KMS-11 (cell line): ENCODE measurements at regions not wholly inside any gene's neighbourhood (a gene's known extent, or its start where the extent isn't known, plus 50 kb on each side); places are given as distances from the start of the nearest gene placed in this dataset.

Source experiments
- H2AFZ ChIP-seq: fragments of 200-600 bp; sonication (generic); 2 replicates; pipeline ENCODE4 v1.6.1; 2016; ENCODE audit warnings: antibody characterized with exemption, mixed run types, low read depth
- H3K27ac ChIP-seq: fragments of 200-600 bp; sonication (generic); 2 replicates; pipeline ENCODE4 v1.6.1; 2016; ENCODE audit warnings: mild to moderate bottlenecking, mixed run types
- H3K27me3 ChIP-seq: fragments of 200-600 bp; sonication (generic); 2 replicates; pipeline ENCODE4 v1.6.1; 2017; ENCODE audit warnings: mild to moderate bottlenecking, low read depth, mixed run types, moderate library complexity; ENCODE audit not compliant: insufficient read depth
- H3K36me3 ChIP-seq: fragments of 200-600 bp; sonication (generic); 2 replicates; pipeline ENCODE4 v1.6.1; 2017; ENCODE audit warnings: mild to moderate bottlenecking, mixed run types; ENCODE audit not compliant: insufficient read depth
- H3K4me1 ChIP-seq: fragments of 200-600 bp; sonication (generic); 2 replicates; pipeline ENCODE4 v1.6.1; 2016; ENCODE audit warnings: mild to moderate bottlenecking, low read depth, mixed run types; ENCODE audit not compliant: poor library complexity, severe bottlenecking
- H3K4me2 ChIP-seq: fragments of 200-600 bp; sonication (generic); 2 replicates; pipeline ENCODE4 v1.7.0; 2016; ENCODE audit warnings: mild to moderate bottlenecking, mixed run types
- H3K4me3 ChIP-seq: fragments of 200-600 bp; sonication (generic); IDR thresholded peaks from 2 replicates; pipeline ENCODE4 v1.6.1; 2017; ENCODE audit warnings: low read depth, low read length, mixed read lengths; ENCODE audit not compliant: insufficient read depth
- H3K79me2 ChIP-seq: fragments of 200-600 bp; sonication (generic); 2 replicates; pipeline ENCODE4 v1.6.1; 2016; ENCODE audit warnings: low read depth, mixed run types; ENCODE audit not compliant: insufficient read depth
- H3K9ac ChIP-seq: fragments of 200-600 bp; sonication (generic); 2 replicates; pipeline ENCODE4 v1.6.1; 2016; ENCODE audit warnings: mild to moderate bottlenecking, mixed run types
- H4K20me1 ChIP-seq: fragments of 200-600 bp; sonication (generic); 2 replicates; pipeline ENCODE4 v1.6.1; 2016; ENCODE audit warnings: mild to moderate bottlenecking, mixed run types; ENCODE audit not compliant: insufficient read depth
- CTCF ChIP-seq: fragments of 200-600 bp; sonication (generic); conservative IDR thresholded peaks from 2 replicates; pipeline ENCODE4 v1.6.1; 2017; ENCODE audit warnings: low read depth, mild to moderate bottlenecking, antibody characterized with exemption, low read length, moderate library complexity, mixed read lengths

DNA sequence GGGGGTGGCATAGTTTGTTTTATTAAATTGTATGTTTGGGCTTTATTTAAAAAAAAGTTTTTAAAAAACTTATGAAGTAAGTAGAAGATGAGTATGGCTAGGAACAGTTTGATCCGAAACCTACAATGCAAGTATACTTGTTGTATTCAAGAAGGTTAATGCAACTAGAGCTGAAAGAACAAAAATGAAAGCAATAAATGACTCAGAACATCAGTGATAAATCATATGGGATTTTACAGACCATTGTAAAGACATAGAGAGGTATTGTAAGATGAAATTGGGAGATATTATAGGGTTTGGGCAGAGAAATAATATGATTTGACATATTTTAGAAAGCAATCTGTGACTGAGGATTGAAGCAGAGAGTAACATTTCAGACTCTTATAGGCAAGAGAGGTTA is 1135.3 kb downstream of the SLITRK5 start:
- no peak overlapping the region for H2AFZ ChIP-seq
- no peaks in the 10 kb centered on the region for H3K4me1 ChIP-seq
- no peaks in the 10 kb centered on the region for H3K36me3 ChIP-seq
- TF ChIP-seq CTCF, result no peak
- no peak overlapping the region for H3K9ac ChIP-seq
- H3K27me3 ChIP-seq, result no peaks in the 10 kb centered on the region
- no peak overlapping the region for H3K4me3 ChIP-seq
- H3K79me2 ChIP-seq, result no peaks in the 10 kb centered on the region
- H3K4me2 ChIP-seq, result no peak overlapping the region
- no peaks in the 10 kb centered on the region for H4K20me1 ChIP-seq
- no peak overlapping the region for H3K27ac ChIP-seq

DNA sequence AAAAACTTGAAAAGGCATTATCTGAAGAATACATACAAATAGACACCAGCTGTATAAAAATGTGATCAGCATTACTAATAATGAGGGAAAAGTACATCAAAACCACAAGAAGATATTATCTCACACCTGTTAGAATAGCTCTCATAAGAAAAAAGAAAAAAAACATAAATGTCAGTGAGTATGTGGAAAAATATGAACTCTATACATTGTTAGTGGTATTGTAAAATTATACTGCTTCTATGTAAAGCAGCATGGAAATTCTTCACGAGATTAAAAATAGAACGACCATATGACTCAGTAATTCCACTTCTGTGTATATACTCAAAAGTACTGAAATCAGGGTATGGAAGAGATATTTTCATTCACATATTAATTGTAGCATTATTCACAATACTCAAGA is 1146.4 kb downstream of the SLITRK5 start:
- Histone ChIP-seq H3K36me3 (no peaks in the 10 kb centered on the region), H4K20me1 (no peaks in the 10 kb centered on the region)

GRCh38 chr13:88823114-88823513 is 1151.9 kb downstream of the SLITRK5 start:
- no peak for TF ChIP-seq CTCF
- H3K27ac ChIP-seq, result no peak overlapping the region

More for the DNA sequence above, 1146.4 kb downstream of the SLITRK5 start:
- Histone ChIP-seq H2AFZ (no peak overlapping the region), H3K9ac (no peak overlapping the region), H3K4me3 (no peak overlapping the region), H3K79me2 (no peaks in the 10 kb centered on the region), H3K4me1 (no peaks in the 10 kb centered on the region), H3K27ac (no peak overlapping the region), H3K27me3 (no peaks in the 10 kb centered on the region), H3K4me2 (no peak overlapping the region)
- TF ChIP-seq CTCF, result no peak

DNA sequence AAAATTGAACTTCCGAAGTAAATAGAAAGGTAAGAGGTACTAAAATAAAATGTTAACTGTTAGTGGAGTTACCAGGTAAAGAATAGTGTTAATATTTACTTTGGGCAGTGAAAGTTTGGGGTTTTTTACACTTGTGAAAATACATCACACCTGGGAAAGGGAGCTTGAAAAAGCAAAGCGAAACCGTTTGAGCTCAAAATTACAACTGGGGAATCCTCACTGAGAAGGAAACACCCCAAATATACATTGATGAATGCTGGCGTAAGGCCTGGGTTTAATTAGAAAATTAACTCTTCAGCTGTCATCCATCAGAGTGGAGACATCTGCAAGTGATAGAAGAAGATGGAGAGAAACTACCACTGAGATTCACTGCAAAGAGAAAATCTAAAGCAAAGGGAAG is 1153.0 kb downstream of the SLITRK5 start:
- Histone ChIP-seq H3K36me3 (no peaks in the 10 kb centered on the region), H2AFZ (no peak overlapping the region), H4K20me1 (no peaks in the 10 kb centered on the region), H3K4me2 (no peak overlapping the region), H3K4me3 (no peak overlapping the region), H3K27me3 (no peaks in the 10 kb centered on the region), H3K9ac (no peak overlapping the region), H3K27ac (no peak overlapping the region), H3K4me1 (no peaks in the 10 kb centered on the region), H3K79me2 (no peaks in the 10 kb centered on the region)
- no peak for TF ChIP-seq CTCF

More at GRCh38 chr13:88823114-88823513, 1151.9 kb downstream of the SLITRK5 start:
- Histone ChIP-seq H3K27me3 (no peaks in the 10 kb centered on the region), H3K4me3 (no peak overlapping the region), H3K9ac (no peak overlapping the region), H2AFZ (no peak overlapping the region), H3K36me3 (no peaks in the 10 kb centered on the region), H3K4me2 (no peak overlapping the region), H3K4me1 (no peaks in the 10 kb centered on the region), H3K79me2 (no peaks in the 10 kb centered on the region), H4K20me1 (no peaks in the 10 kb centered on the region)
